HG03442 (cell line): ENCODE measurements at regions not wholly inside any gene's neighbourhood (a gene's known extent, or its start where the extent isn't known, plus 50 kb on each side); places are given as distances from the start of the nearest gene placed in this dataset.
"Not testable (repeated sequence)": the region's sequence is repeated elsewhere in the genome, so short reads cannot be mapped to it uniquely, and the experiment has no call there.

ENCODE experiments used
- ATAC-seq: cut with Tn5 transposase; IDR thresholded peaks from one replicate; pipeline ENCODE4 v1.9.1; 2021; ENCODE audit warnings: mild to moderate bottlenecking, moderate library complexity; ENCODE audit not compliant: unreplicated experiment

- no peak for ATAC-seq
Measured at GRCh38 chr5:10921160-10921559, 160.1 kb upstream of the DAP start.

DNA sequence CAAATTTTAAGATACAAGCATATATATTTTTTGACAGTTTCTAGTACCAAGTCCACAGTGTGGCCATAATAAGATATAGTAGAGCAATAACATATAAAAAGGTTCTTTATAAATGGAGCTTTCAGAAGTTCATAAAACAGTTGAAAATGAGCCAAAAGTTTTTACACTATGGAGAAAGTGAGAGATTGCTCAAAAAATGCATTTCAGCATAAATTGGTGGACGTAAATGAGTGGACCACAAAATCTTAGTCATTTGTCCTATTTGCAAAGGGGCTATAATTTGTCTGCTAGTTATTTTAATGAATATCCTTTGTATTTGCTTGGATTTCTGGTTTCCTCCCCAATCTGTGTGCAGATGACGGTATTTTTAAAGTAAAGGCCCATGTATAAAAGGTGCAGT is 159.4 kb upstream of the DAP start:
- ATAC-seq: no peak

DNA sequence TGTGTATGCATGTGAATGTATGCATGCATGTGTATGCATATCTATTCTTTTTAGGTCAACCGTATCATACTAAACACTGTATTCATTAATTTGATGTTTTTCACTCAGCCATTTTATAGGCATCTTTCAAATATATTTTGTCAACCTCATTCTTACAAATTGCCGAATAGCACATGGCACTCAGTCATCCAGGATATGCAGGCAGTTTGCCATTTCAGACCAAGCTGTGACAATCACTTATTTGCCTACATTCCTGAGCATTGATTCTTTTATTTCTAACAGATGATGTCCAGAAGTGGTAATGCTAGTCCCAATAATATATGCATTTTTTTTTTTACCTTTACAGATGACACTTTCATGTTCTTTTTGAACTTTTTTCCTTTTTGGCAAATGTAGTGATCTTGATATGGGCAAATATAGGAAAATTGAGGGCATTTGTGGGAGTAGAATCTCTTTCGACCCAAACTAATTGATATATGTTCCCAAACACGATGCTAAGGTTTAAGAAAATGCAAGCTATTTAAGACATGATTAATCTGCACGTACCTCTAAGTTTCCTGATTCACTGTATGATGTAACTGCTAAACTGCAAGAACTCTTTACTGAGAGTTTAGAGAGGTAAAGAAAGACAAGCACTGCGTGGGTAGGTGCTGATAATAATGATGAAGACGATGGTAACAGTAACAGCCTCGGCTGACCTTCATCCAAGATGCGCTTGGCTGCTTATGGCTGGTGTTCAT is 153.9 kb upstream of the DAP start:
- ATAC-seq: no peak

DNA sequence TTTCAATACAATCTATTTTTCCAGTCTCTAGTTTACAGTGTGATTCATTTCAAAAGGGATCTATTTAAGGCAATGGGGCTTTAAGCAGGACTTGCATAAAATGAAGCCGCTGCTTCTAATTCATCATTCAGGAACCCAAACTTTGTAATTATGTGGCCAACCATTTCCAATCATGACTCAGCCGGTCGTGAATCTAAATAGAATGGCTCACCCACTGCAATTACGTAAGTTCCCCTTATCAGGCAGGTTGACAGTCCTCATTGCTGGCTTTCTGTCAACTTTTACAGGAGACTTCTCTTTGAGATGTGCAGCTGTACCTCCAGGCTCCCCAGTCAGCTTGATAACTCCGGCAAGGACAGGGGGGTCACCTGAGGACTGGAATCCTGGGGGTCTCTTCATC is 152.8 kb upstream of the DAP start:
- peak; percentile 42 for ATAC-seq

- ATAC-seq: no peak
Measured at GRCh38 chr5:10913181-10913810, 152.3 kb upstream of the DAP start.

GRCh38 chr5:10912435-10912834 is 151.4 kb upstream of the DAP start:
- ATAC-seq: no peak

DNA sequence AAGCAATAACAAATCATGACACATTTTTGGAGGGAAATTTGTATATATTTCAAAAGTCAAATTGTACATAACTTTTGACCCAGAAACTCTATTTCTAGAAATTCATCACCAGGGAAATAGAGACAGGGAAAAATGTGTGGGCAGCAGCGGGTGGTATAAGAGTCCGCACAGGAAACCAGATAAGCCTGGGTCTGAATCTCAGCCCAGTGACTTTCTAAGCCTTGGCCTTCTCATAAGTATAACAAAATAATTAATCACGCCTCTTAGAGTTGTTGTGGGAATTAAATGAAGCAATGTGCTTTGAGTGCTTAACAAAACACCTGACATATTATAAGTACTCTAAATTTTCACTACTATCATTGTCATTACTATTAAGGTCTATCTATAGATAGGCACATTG is 149.2 kb upstream of the DAP start:
- no peak for ATAC-seq

DNA sequence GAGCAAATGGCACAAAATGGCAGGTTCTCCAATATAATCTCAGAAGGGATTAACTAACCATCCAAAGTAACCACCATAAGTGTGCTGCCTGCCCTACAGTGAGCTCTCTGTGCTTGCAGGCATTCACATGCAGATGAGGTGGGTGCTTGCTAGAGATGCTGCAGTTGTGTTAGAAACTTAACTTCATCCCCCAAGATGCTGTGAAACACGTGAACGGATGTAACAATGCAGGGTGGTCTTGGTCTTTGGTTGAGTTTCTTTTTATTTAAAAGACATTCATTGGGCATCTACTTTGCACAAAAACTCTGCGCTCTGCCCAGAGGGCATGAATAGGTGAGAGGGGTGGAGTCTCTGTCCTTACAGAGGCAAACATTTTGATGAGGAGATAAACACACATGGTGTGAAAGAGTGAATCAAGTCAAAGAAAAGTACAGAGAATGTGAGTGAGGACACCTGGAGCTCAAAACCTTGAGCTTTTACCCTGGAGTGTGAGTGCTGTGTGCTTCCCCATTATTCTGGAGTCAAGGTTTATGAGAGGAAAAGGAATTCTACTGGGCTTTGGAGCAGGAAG is 143.9 kb upstream of the DAP start:
- ATAC-seq: no peak

DNA sequence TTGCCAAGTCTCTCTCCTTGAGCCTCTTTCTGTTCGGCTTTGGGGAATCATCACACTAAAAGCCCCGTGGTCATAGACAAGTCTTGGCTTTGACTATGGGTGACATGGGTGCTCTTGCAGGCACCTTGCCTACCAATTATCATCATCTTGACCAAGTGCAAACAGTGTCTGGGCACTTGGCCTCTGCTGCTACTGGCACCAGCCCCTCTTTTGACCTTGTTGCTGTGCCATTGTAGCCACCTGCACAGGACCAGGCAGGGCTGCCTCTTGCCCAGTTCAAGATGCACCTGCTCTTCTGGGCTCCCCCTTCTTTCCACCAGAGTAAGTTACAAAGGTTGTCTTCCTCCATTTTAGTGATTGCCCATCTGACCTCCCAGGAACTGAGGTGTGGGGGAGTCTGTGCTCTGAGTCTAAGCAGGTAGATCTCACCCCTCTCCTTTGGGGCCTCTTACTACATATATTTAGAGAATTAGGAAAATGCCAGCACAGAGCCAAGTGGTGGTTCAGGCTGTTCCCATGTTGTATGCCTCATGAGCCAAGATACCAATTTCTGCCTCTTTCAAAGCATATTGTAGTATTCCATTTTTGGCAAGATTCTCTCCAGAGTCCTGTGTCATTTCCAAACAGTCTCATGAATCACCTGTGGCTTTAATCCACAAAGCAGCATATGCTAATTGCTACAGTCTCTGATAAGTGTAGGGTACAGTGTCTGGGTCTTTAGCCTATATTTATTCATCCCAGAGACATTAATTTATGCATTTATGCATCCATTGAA is 142.9 kb upstream of the DAP start:
- ATAC-seq: no peak

GRCh38 chr5:10902145-10902544 is 141.1 kb upstream of the DAP start:
- no peak for ATAC-seq

GRCh38 chr5:10898514-10898913 is 137.5 kb upstream of the DAP start:
- ATAC-seq: no peak

- ATAC-seq: no peak
Measured at GRCh38 chr5:10896016-10896415, 135.0 kb upstream of the DAP start.

- ATAC-seq: no peak
Measured at GRCh38 chr5:10894445-10895054, 133.5 kb upstream of the DAP start.

GRCh38 chr5:10892911-10893215 is 131.8 kb upstream of the DAP start:
- no peak for ATAC-seq

- no peak for ATAC-seq
Measured at GRCh38 chr5:10892147-10892910, 131.3 kb upstream of the DAP start.

- ATAC-seq: no peak
Measured at GRCh38 chr5:10891193-10891592, 130.2 kb upstream of the DAP start.

DNA sequence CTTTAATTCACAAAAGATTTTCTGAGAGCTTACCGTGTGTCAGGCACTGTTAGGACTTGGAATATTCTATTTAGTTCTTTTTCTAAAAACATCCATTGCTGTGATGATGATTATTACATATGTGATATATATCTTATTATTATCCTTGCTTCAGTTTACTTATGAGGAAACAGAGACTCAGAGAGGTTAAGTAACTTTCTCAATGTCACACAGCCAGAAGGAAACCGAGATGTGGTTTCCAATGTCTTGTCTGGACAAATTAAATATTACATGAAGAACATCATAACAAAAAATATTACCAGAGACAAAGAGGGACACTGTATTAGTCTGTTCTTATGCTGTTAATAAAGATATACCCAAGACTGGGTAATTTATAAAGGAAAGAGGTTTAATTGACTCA is 125.5 kb upstream of the DAP start:
- ATAC-seq: no peak

DNA sequence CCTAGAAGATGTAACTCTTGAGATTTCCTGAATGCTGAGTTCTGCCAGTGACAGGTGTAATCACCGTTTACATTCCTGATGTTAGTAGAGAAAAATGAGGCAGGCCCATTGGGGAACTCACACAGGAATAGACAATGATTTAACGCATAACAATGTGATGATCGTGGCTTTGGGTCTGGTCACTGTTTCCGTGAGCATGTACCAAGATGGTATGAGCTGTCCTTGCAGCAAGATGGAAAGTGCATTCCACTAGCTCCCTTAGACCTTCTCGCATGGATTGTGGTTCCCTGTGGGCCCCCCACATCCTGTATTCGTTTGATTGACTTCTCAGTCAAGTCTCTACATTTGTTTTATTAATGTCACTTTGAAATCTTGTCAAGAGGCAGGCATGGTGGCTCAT is 124.0 kb upstream of the DAP start:
- no peak for ATAC-seq

- not testable (repeated sequence) for ATAC-seq
Measured at GRCh38 chr5:10883945-10884344, 122.9 kb upstream of the DAP start.

DNA sequence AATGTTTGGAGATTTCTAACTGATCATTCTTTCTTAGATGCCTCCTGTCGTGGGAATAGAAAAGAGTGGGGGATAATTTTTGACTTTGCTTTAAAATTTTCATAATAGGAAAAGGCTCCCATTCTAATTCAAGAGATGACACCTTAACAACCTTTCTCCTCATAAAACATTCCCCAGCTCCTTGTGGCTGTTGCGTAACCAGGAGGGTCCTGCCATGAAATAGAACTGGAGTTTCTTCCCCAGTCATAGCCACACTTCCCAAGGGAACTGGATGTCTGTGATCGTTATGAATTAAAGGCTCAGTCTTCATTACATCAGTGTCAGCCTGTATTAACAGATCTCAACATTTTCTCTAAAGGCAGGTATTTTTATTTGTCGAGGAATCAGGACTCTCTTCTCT is 119.9 kb upstream of the DAP start:
- no peak for ATAC-seq

DNA sequence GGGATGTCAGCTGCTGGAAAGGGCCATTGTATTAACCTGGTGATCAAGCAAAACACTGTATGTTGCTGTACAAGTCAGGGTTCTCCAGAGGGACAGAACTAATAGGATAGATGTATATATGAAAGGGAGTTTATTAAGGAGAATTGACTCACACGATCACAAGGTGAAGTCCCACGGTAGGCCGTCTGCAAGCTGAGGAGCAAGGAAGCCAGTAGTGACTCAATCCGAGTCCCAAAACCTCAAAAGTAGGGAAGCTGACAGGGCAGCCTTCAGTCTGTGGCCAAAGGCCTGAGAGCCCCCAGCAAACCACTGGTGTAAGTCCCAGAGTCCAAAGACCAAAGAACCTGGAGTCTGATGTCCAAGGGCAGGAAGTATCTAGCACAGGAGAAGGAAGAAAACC is 116.0 kb upstream of the DAP start:
- ATAC-seq: not testable (repeated sequence)
